Panc1 (cell line): ENCODE measurements at regions not wholly inside any gene's neighbourhood (a gene's known extent, or its start where the extent isn't known, plus 50 kb on each side); places are given as distances from the start of the nearest gene placed in this dataset.

ENCODE experiments used
- CTCF ChIP-seq: fragments of 450-650 bp; IDR thresholded peaks from 2 replicates; pipeline ENCODE4 v1.5.1; 2017; ENCODE audit warnings: mild to moderate bottlenecking
- POLR2AphosphoS5 ChIP-seq: IDR thresholded peaks from 2 replicates; pipeline ENCODE4 v1.6.1; 2012; ENCODE audit warnings: mild to moderate bottlenecking, low read depth, low read length, moderate library complexity
- TCF7L2 ChIP-seq: IDR thresholded peaks from 2 replicates; pipeline ENCODE4 v1.6.1; 2011; ENCODE audit warnings: mild to moderate bottlenecking, low read depth, low read length, inconsistent platforms

GRCh38 chrX:134162032-134162431, 75.0 kb upstream of the CCDC160 start:
- TF ChIP-seq CTCF (no peak), TCF7L2 (no peak), POLR2AphosphoS5 (no peak)
